Vagina (tissue), 2 donors: ENCODE measurements at regions not wholly inside any gene's neighbourhood (a gene's known extent, or its start where the extent isn't known, plus 50 kb on each side); places are given as distances from the start of the nearest gene placed in this dataset.

ENCODE experiments used
- POLR2A ChIP-seq, 2 donors: fragments of 450-650 bp; IDR thresholded peaks; one replicate each; pipeline ENCODE4 v1.6.1; 2017; ENCODE audit warnings: antibody characterized with exemption in 2 of 2, mild to moderate bottlenecking in 2 of 2, moderate library complexity in 2 of 2
- POLR2AphosphoS5 ChIP-seq, 2 donors: sonication (generic); formaldehyde crosslinking; IDR thresholded peaks; one replicate each; pipeline ENCODE4 v1.9.0; 2017; ENCODE audit warnings: antibody characterized with exemption in 2 of 2, mild to moderate bottlenecking in 2 of 2, low read depth in 1 of 2; ENCODE audit not compliant: insufficient read depth in 1 of 2
- TF ChIP-seq, protein P1 (sequence below), 3 experiments: fragments of 450-650 bp in 2 of 3; fragments of 200-600 bp in 1 of 3; sonication (generic) in 1 of 3; IDR thresholded peaks; one replicate each; pipeline ENCODE4 v1.5.1; 2017 to 2019; ENCODE audit warnings: antibody characterized with exemption in 3 of 3, mild to moderate bottlenecking in 2 of 3, moderate library complexity in 2 of 3

DNA sequence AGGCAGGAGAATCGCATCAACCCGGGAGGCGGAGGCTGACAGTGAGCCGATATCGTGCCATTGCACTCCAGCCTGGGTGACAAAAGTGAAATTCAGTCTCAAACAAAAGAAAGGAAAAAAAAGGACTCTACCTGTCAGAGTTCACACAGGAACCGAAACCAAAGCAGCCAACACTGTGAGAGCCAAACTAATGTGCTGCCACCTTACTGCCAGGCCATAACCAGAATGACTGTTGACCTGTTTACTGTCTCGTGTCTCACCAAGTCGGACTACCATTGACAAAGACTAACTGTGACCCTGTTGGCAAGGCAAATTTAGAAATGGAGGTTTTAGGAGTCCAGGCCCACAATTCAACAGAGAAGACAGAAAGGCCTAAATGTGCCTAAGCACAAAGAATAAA, 112.4 kb downstream of the ANXA2R start:
- TF ChIP-seq, protein P1, sequence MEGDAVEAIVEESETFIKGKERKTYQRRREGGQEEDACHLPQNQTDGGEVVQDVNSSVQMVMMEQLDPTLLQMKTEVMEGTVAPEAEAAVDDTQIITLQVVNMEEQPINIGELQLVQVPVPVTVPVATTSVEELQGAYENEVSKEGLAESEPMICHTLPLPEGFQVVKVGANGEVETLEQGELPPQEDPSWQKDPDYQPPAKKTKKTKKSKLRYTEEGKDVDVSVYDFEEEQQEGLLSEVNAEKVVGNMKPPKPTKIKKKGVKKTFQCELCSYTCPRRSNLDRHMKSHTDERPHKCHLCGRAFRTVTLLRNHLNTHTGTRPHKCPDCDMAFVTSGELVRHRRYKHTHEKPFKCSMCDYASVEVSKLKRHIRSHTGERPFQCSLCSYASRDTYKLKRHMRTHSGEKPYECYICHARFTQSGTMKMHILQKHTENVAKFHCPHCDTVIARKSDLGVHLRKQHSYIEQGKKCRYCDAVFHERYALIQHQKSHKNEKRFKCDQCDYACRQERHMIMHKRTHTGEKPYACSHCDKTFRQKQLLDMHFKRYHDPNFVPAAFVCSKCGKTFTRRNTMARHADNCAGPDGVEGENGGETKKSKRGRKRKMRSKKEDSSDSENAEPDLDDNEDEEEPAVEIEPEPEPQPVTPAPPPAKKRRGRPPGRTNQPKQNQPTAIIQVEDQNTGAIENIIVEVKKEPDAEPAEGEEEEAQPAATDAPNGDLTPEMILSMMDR (IDR thresholded peaks at IDR 0.05) = no peak
- TF ChIP-seq POLR2AphosphoS5 (IDR thresholded peaks at IDR 0.05; ENCODE audit: insufficient read depth in 1 of 2, low read depth in 1 of 2) (no peak), POLR2A (IDR thresholded peaks at IDR 0.05) (no peak)
